NCI-H187 treated with DMSO at 0.1 percent for 48 hours (cell line): ENCODE measurements at regions not wholly inside any gene's neighbourhood (a gene's known extent, or its start where the extent isn't known, plus 50 kb on each side); places are given as distances from the start of the nearest gene placed in this dataset.
"Not testable (repeated sequence)": the region's sequence is repeated elsewhere in the genome, so short reads cannot be mapped to it uniquely, and the experiment has no call there.

ENCODE experiments used
- DNase-seq: peaks from one replicate; lab custom pipeline; 2025; lab: John Stamatoyannopoulos, UW

GRCh38 chr1:229133811-229134210, 137.1 kb upstream of the RAB4A start:
- no peak for DNase-seq

GRCh38 chr1:229134381-229135217, 136.3 kb upstream of the RAB4A start:
- DNase-seq: not testable (repeated sequence)

GRCh38 chr1:229135773-229136172, 135.1 kb upstream of the RAB4A start:
- DNase-seq: no peak

GRCh38 chr1:229136822-229137221, 134.1 kb upstream of the RAB4A start:
- no peak for DNase-seq

GRCh38 chr1:229137271-229137670, 133.6 kb upstream of the RAB4A start:
- DNase-seq: no peak

- no peak for DNase-seq
These were observed 132.9 kb upstream of the RAB4A start for GRCh38 chr1:229138058-229138457.

DNA sequence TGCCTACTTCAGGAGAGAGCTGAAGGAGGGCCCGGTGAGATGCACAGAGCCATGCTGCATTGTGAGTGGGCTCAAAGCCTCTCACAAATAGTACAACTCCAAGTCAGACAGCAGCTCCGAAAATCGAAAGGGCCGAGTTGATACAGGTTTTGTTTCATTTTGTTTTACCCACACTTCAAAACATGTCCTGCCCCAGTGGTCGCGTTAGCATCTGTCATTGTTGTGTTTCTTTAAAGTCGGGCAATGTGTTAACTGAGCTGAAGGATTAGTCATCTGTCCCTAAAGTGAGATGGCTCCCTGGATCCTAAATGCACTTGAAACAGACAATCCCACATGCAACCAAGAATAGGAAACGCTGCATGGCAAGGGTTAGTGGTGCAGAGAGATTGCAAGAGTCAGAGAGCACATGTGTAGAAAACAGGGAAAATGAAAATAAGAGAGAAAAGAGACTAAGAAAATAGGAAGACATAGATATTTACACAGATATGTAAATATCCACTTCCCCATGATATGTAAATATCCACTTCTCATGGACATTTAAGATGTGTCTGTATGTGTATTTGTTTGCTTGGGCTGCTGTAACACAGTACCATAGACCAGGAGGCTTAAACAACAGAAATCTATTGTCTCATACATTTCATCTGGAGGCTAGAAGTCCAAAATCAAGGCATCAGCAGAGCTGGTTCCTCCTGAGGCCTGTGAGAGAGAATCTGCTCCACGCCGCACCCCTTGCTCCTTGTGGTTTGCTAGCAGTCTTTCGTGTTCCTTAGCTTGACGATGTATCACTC, 131.4 kb upstream of the RAB4A start:
- no peak for DNase-seq

GRCh38 chr1:229140119-229140396, 130.9 kb upstream of the RAB4A start:
- no peak for DNase-seq

- DNase-seq: no peak
These were observed 129.6 kb upstream of the RAB4A start for GRCh38 chr1:229141271-229141670.

GRCh38 chr1:229141689-229142377, 129.1 kb upstream of the RAB4A start:
- DNase-seq: no peak

- DNase-seq: no peak
These were observed 128.4 kb upstream of the RAB4A start for GRCh38 chr1:229142471-229142870.

- no peak for DNase-seq
These were observed 124.3 kb upstream of the RAB4A start for GRCh38 chr1:229146647-229147046.

DNA sequence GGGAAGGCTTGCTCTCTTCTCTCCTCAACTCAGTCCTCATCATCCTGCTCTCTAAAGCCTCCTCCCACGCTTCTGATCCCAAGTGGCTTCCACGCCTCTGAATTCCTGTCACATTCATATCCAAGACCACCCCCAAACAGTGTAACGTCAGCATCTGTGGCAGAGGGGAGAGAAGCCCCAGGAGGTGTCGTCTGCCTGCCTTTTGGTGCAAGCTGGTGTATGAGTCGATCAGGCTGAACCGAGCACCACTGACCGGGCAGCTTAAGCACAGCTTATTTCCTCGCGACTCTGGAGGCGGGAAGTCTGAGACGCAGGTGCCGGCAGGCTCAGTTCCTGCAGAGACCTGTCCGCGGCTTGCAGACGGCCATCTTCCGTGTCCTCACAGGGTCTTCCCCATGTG, 123.8 kb upstream of the RAB4A start:
- DNase-seq: no peak

- peak; percentile 54 for DNase-seq
These were observed 122.8 kb upstream of the RAB4A start for GRCh38 chr1:229148041-229148671.

GRCh38 chr1:229148743-229149142, 122.2 kb upstream of the RAB4A start:
- no peak for DNase-seq

- DNase-seq: no peak
These were observed 121.5 kb upstream of the RAB4A start for GRCh38 chr1:229149435-229149834.

- no peak for DNase-seq
These were observed 120.4 kb upstream of the RAB4A start for GRCh38 chr1:229150518-229150917.

DNA sequence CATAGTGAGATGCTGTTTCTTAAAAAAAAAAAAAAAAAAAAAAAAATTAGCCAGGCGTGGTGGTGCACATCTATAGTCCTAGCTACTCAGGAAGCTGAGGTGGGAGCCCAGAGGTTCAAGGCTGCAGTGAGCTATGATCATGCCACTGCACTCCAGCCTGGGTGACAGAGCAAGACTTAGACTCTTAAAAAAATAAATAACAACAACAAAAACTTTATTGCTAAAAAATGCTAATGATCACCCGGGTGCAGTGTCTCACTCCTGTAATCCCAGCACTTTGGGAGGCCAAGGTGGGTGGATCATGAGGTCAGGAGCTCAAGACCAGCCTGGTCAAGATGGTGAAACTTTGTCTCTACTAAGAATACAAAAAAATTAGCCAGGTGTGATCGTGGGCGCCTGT, 119.5 kb upstream of the RAB4A start:
- not testable (repeated sequence) for DNase-seq

- DNase-seq: no peak
These were observed 118.6 kb upstream of the RAB4A start for GRCh38 chr1:229152311-229152710.

DNA sequence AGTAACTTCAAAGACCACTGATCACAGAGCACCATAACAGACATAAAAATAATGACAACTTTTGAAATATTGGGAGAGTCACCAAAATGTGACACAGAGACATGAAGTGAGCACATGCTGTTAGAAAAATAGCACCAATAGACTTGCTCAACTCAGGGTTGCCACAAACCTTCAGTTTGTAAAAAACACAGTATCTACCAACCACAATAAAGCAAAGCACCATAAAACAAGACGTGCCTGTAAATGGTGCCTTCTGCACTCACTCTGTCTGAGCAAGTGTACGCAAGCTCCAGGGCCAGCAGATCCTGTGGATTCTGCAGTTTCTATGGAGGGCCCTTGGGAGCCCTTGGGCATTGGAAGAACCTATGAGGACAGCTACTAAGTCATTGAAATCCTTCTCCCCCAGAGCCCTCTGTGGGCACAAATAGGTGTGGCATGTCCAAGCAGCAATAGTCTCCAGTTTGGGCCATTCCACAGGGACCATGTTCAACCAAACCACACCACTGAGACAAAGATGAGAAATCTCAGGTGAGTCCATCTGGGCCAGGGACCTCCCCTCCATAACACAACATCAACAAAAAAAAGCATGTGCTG, 116.9 kb upstream of the RAB4A start:
- no peak for DNase-seq

GRCh38 chr1:229154811-229155210, 116.1 kb upstream of the RAB4A start:
- no peak for DNase-seq

- DNase-seq: no peak
These were observed 115.4 kb upstream of the RAB4A start for GRCh38 chr1:229155472-229155871.
